GM23338 (cell line): ENCODE measurements at regions not wholly inside any gene's neighbourhood (a gene's known extent, or its start where the extent isn't known, plus 50 kb on each side); places are given as distances from the start of the nearest gene placed in this dataset.

Experiments
- CTCF ChIP-seq, 2 experiments: fragments of 200-600 bp in 1 of 2; sonication (generic) in 1 of 2; conservative IDR thresholded peaks; 2 replicates each; pipeline versions ENCODE4 v1.5.1 to v1.6.1; 2016 to 2017; ENCODE audit warnings: antibody characterized with exemption in 2 of 2, low read depth in 2 of 2, mild to moderate bottlenecking in 2 of 2, moderate library complexity in 1 of 2
- EZH2 ChIP-seq: fragments of 200-600 bp; sonication (generic); IDR thresholded peaks from one replicate; pipeline ENCODE4 v1.8.0; 2017; ENCODE audit warnings: antibody characterized with exemption, mild to moderate bottlenecking, low read depth; ENCODE audit not compliant: unreplicated experiment
- EZH2phosphoT487 ChIP-seq: fragments of 200-600 bp; sonication (generic); IDR thresholded peaks from one replicate; pipeline ENCODE4 v1.8.1; 2018; ENCODE audit warnings: antibody characterized with exemption; ENCODE audit not compliant: unreplicated experiment
- POLR2AphosphoS5 ChIP-seq: IDR thresholded peaks from 2 replicates; pipeline ENCODE4 v1.6.1; 2016; ENCODE audit warnings: antibody characterized with exemption, low read depth
- REST ChIP-seq: IDR thresholded peaks from one replicate; pipeline ENCODE4 v1.6.1; 2018; ENCODE audit warnings: antibody characterized with exemption; ENCODE audit not compliant: unreplicated experiment
- STAT1 ChIP-seq: IDR thresholded peaks from one replicate; pipeline ENCODE4 v1.6.1; 2016; ENCODE audit warnings: antibody characterized with exemption; ENCODE audit not compliant: unreplicated experiment

DNA sequence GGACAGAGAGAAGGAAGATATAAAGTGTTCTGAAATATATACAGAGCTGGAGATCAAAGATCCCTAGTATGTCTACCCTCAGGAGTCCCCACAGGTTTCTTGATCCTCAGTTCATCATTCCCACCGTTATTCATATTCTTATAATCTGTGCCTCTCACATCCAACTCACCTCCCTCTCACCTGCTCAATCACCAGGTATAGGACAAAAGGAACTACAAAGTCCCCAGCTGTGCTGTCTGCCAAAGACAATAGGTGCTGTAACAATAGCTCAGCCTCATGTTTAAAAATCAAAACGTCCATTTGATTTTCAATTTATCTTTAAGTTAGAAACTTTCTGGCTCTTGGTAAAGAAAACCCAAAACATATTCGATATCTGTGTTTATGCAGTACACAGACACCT, 121.1 kb upstream of the PKN2 start:
- TF ChIP-seq REST (no peak), EZH2phosphoT487 (no peak), POLR2AphosphoS5 (no peak), CTCF (conservative IDR thresholded peaks at IDR 0.05; ENCODE audit: low read depth in 2 of 2) (no peak), STAT1 (no peak), EZH2 (no peak)
